Calu3 (cell line): ENCODE measurements at regions not wholly inside any gene's neighbourhood (a gene's known extent, or its start where the extent isn't known, plus 50 kb on each side); places are given as distances from the start of the nearest gene placed in this dataset.

Experiments used
- BruUV-seq: library from RNA; stranded (reverse); fragments of 400-500 nt; replicated peaks from 2 replicates; lab custom pipeline; 2021; lab: Mats Ljungman, UMichigan
- CTCF ChIA-PET: fragments of 300-600 bp; sonication (Branson Sonifier 250); formaldehyde crosslinking; loops from one replicate; lab custom pipeline; 2022; ENCODE audit warnings: antibody characterized with exemption; lab: Charles Lee
- DNase-seq: peaks from one replicate; pipeline ENCODE4 v3.0.0; 2022
- H3K27ac Mint-ChIP-seq: one replicate; pipeline ENCODE4 v1.8.0; 2022; ENCODE audit warnings: mixed read lengths; ENCODE audit not compliant: unreplicated experiment
- H3K27me3 Mint-ChIP-seq: one replicate; pipeline ENCODE4 v1.8.0; 2022; ENCODE audit warnings: mixed read lengths; ENCODE audit not compliant: unreplicated experiment
- H3K36me3 Mint-ChIP-seq: one replicate; pipeline ENCODE4 v1.8.0; 2022; ENCODE audit warnings: mild to moderate bottlenecking, moderate library complexity, mixed read lengths; ENCODE audit not compliant: insufficient read depth, unreplicated experiment
- H3K4me1 Mint-ChIP-seq: one replicate; pipeline ENCODE4 v1.8.0; 2022; ENCODE audit warnings: mild to moderate bottlenecking, low read depth, mixed read lengths; ENCODE audit not compliant: unreplicated experiment
- H3K4me3 Mint-ChIP-seq: one replicate; pipeline ENCODE4 v1.8.0; 2022; ENCODE audit warnings: mild to moderate bottlenecking, low read depth, moderate library complexity, mixed read lengths; ENCODE audit not compliant: unreplicated experiment
- H3K9me3 Mint-ChIP-seq: one replicate; pipeline ENCODE4 v1.8.0; 2022; ENCODE audit warnings: low read depth, mixed read lengths; ENCODE audit not compliant: unreplicated experiment
- intact Hi-C: fragments of 100-400 bp; cut with micrococcal nuclease; formaldehyde crosslinking; loops from one replicate; pipeline ENCODE4 v1.10.0; 2022; ENCODE audit not compliant: unreplicated experiment
- TF ChIP-seq, protein P1 (sequence below): fragments of 200-600 bp; IDR thresholded peaks from one replicate; pipeline ENCODE4 v1.8.0; 2022; ENCODE audit warnings: antibody characterized with exemption; ENCODE audit not compliant: unreplicated experiment

DNA sequence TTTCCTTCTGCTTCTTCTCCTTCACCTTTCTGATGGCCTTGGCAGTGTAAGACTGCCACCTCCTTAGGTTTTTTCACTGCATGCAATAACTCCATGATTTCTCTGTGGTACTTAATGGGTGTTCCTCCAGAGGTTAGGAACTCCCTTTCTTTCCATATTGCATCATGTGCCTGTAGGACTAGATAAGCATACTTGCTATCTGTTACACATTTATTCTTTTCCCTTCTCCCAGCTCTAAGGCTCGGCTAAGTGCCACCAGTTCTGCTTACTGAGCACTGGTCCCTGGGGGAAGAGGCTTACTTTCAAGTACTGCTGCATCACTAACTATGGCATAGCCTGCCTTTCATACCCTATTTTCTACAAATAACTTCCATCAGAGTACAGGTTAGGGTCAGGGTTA is 351.8 kb downstream of the OTOL1 start:
- H3K27ac Mint-ChIP-seq = no peak overlapping the region
- H3K4me3 Mint-ChIP-seq = no peak overlapping the region
- intact Hi-C loops = no loop called here
- H3K4me1 Mint-ChIP-seq = peaks cover 3% of the 10 kb centered on the region
- H3K9me3 Mint-ChIP-seq = peaks cover 2% of the 10 kb centered on the region
- no TSS peak for BruUV-seq
- no peaks in the 10 kb centered on the region for H3K27me3 Mint-ChIP-seq
- no peak for DNase-seq
- TF ChIP-seq, protein P1, sequence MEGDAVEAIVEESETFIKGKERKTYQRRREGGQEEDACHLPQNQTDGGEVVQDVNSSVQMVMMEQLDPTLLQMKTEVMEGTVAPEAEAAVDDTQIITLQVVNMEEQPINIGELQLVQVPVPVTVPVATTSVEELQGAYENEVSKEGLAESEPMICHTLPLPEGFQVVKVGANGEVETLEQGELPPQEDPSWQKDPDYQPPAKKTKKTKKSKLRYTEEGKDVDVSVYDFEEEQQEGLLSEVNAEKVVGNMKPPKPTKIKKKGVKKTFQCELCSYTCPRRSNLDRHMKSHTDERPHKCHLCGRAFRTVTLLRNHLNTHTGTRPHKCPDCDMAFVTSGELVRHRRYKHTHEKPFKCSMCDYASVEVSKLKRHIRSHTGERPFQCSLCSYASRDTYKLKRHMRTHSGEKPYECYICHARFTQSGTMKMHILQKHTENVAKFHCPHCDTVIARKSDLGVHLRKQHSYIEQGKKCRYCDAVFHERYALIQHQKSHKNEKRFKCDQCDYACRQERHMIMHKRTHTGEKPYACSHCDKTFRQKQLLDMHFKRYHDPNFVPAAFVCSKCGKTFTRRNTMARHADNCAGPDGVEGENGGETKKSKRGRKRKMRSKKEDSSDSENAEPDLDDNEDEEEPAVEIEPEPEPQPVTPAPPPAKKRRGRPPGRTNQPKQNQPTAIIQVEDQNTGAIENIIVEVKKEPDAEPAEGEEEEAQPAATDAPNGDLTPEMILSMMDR = no peak
- CTCF ChIA-PET = no interaction called here
- H3K36me3 Mint-ChIP-seq = no peaks in the 10 kb centered on the region

DNA sequence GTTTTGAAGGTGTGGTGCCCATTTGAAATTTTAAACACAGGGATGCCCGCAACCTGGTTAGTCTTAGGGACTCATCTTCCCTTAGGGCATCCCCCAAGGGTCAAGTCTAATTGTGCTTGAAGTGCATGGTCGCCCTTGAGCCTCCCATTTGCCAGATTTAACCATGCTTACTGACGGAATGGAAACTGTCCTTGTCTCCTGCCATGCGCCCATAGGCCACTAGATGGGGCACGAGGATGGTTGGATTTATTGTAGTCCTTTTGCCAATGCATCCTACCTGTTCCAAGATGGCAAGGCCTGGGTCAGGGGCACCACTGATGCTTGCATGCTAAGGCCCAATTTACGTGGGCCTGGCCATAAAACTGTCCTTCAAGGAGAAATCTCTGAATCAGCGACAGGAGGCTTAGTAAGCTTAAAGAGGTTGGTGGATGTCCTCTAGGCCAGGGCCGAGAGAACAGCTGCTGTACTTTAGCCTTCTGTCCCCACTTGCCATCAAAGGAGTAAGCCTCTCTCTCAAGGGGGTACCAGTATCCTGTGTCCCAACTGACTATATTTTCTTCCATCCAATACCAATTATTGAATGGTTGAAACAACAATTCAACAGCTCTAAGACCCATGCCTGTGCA is 355.4 kb downstream of the OTOL1 start:
- H3K27me3 Mint-ChIP-seq = no peaks in the 10 kb centered on the region
- H3K27ac Mint-ChIP-seq = no peak overlapping the region
- no peaks in the 10 kb centered on the region for H3K9me3 Mint-ChIP-seq
- H3K4me1 Mint-ChIP-seq = peaks cover 21% of the 10 kb centered on the region
- no TSS peak for BruUV-seq
- intact Hi-C loops = loop anchor here (1.0 to 5.0 kb wide), 8 partner anchors 60 to 1639 kb away; no protein-coding TSS in a partner anchor
- TF ChIP-seq, protein P1 = peak; percentile 100
- CTCF ChIA-PET = no interaction called here
- H3K36me3 Mint-ChIP-seq = no peaks in the 10 kb centered on the region
- DNase-seq = peak; percentile 87
- no peak overlapping the region for H3K4me3 Mint-ChIP-seq

DNA sequence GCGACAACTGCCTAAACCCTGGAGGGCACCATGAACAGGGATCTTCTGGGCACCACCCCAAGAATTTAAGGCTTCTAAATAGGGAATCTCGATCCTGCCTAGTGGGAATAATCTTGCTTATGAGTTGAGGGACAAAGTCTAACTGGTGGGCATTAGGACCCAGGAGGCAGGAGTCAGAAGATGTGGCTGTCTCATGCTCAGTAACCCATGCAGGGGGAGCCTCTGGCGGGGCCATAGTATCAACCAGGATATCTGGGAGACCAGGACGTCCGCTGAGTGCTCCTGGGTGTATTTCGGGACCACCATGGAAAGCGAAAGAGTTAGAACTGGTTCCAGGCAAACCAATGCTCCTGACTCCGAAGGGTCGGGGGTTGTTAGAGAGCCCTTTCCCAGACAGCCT is 356.1 kb downstream of the OTOL1 start:
- CTCF ChIA-PET = no interaction called here
- Mint-ChIP-seq H3K27ac (no peak overlapping the region), H3K27me3 (no peaks in the 10 kb centered on the region), H3K4me3 (no peak overlapping the region), H3K9me3 (no peaks in the 10 kb centered on the region), H3K4me1 (peaks cover 21% of the 10 kb centered on the region), H3K36me3 (no peaks in the 10 kb centered on the region)
- DNase-seq = no peak
- intact Hi-C loops = loop anchor here (1.0 to 5.0 kb wide), 8 partner anchors 60 to 1638 kb away; no protein-coding TSS in a partner anchor
- TF ChIP-seq, protein P1 = no peak
- BruUV-seq = no TSS peak

DNA sequence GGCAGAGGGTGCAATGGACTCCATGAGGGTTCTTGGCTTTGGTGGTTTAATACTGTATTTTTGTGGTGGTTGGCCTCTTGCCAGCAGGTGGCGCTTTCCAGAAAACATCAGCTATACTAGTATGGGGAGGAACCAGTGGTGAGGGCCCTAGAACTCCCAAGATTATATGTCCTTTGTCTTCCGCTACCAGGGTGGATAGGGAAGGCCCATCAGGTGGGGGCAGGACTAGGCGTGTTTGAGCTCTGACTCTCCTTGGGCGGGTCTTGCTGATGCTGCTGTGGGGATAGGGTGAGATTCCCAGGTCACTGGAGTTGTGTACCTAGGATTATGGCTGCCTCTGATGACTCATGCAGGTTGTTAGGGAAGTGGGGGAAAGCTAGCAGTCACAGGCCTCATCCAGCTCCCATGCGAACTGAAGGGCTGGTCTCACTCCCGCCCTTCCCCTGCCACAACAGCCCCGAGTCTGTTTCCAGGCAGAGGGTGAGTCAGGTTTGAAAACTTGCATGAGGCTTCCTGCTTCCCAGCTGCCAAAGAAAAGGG is 357.7 kb downstream of the OTOL1 start:
- intact Hi-C loops = loop anchor here (5.0 kb wide), 5 partner anchors 58 to 1188 kb away; no protein-coding TSS in a partner anchor
- TF ChIP-seq, protein P1 = peak; percentile 60

More for the DNA sequence above, 357.7 kb downstream of the OTOL1 start:
- Mint-ChIP-seq H3K4me3 (no peak overlapping the region), H3K4me1 (peaks cover 21% of the 10 kb centered on the region), H3K27ac (peak overlapping the region; percentile 82), H3K27me3 (no peaks in the 10 kb centered on the region), H3K9me3 (no peaks in the 10 kb centered on the region), H3K36me3 (no peaks in the 10 kb centered on the region)
- CTCF ChIA-PET = interaction anchor here (0.7 to 2.3 kb wide), 5 partner anchors 60 to 1232 kb away, joined by 3 to 6 read pairs (median 3); no protein-coding TSS in a partner anchor
- BruUV-seq = no TSS peak
- DNase-seq = peak; percentile 64
